ENCODE measurements at regions not wholly inside any gene's neighbourhood (a gene's known extent, or its start where the extent isn't known, plus 50 kb on each side); places are given as distances from the start of the nearest gene placed in this dataset.

DNA sequence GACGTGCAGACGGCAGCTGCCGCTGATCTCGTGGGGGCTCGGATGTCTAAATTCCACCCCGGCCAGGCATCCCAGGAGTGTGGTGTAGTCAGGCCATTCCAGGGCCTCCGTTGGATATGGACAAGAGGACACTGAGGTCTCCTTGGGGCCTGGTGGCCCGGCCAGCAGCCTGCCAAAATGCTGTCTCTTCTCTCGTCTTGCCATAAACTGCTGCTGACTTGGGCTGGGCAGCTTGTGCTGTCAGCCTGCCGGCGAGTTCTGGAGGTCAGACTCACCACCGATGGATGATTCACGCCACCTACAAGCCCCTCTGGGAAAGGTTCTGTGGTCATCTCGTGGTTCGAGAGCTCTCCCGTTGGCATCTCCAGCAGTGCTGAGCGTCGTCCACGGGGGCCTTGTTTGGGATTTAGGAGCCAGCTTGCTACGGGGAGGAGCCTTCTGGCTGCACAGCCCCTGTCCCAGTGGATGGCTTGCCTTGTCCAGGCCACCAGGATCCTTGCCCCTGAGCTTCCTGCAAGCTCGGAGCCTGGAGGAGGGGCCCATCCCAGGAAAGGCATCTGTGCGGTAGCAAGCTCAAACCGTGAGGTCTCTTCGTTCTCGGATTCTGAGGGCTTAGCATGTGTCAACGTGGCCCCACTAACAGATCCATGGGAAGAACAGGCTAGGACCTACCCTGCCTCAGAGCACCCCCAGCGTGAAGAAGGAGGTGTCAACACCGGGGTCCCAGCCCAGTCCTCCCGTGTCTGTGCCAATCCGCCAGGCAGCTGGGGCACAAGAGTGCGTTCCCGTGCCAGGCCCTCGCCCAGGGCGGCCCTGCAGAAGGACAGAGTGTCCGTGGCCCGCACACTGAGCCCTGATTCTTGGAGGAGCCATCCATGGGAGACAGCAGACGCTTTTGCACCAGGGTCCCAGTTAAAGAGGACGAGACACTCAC lies 1114.1 kb downstream of the BRD1 start:
- H3K36me3 ChIP-seq (replicated peaks; ENCODE audit: insufficient read depth, low read length) = no peaks in the 10 kb centered on the region; the same call in 1 of the 2 replicates
- no peak overlapping the region for H3K27ac ChIP-seq (ENCODE audit: low read length)
- no peak for DNase-seq
- no peaks in the 10 kb centered on the region for H3K79me2 ChIP-seq (ENCODE audit: low read length)
- H3K27me3 ChIP-seq (replicated peaks; ENCODE audit: insufficient read depth, low read length) = no peaks in the 10 kb centered on the region
- no peaks in the 10 kb centered on the region for H3F3A ChIP-seq (ENCODE audit: insufficient read depth, low read length)
- no peaks in the 10 kb centered on the region for H3K4me1 ChIP-seq (ENCODE audit: low read length)
- TF ChIP-seq CTCF (IDR thresholded peaks at IDR 0.05; ENCODE audit: low read length) = no peak
- TF ChIP-seq EZH2 (optimal IDR thresholded peaks at IDR 0.05; ENCODE audit: low read depth, low read length) = no peak
- no peak for TF ChIP-seq EZH2phosphoT487 (IDR thresholded peaks at IDR 0.05; ENCODE audit: low read length)
- H3K9me2 ChIP-seq (replicated peaks; ENCODE audit: insufficient read depth, low read length) = no peaks in the 10 kb centered on the region
- H3K9ac ChIP-seq (ENCODE audit: low read length) = no peak overlapping the region
- no peak overlapping the region for H2AFZ ChIP-seq (ENCODE audit: low read length)
- H3K4me2 ChIP-seq (ENCODE audit: low read depth, low read length) = no peak overlapping the region
- H3K4me3 ChIP-seq (ENCODE audit: low read length) = no peak overlapping the region
- no peaks in the 10 kb centered on the region for H4K20me1 ChIP-seq (ENCODE audit: insufficient read depth, low read length)
- H3K9me3 ChIP-seq (replicated peaks; ENCODE audit: insufficient read depth, low read length) = no peaks in the 10 kb centered on the region

- no peak overlapping the region for H3K4me2 ChIP-seq (ENCODE audit: low read depth, low read length)
- no peaks in the 10 kb centered on the region; the same call in 1 of the 2 replicates for H3K36me3 ChIP-seq (replicated peaks; ENCODE audit: insufficient read depth, low read length)
- no peak for DNase-seq
- no peak overlapping the region for H2AFZ ChIP-seq (ENCODE audit: low read length)
- H3K9ac ChIP-seq (ENCODE audit: low read length) = no peak overlapping the region
- no peaks in the 10 kb centered on the region for H3F3A ChIP-seq (ENCODE audit: insufficient read depth, low read length)
- H3K9me2 ChIP-seq (replicated peaks; ENCODE audit: insufficient read depth, low read length) = no peaks in the 10 kb centered on the region
- H4K20me1 ChIP-seq (ENCODE audit: insufficient read depth, low read length) = no peaks in the 10 kb centered on the region
- no peaks in the 10 kb centered on the region for H3K79me2 ChIP-seq (ENCODE audit: low read length)
- H3K9me3 ChIP-seq (replicated peaks; ENCODE audit: insufficient read depth, low read length) = no peaks in the 10 kb centered on the region
- H3K4me3 ChIP-seq (ENCODE audit: low read length) = no peak overlapping the region
- TF ChIP-seq EZH2 (optimal IDR thresholded peaks at IDR 0.05; ENCODE audit: low read depth, low read length) (no peak), CTCF (IDR thresholded peaks at IDR 0.05; ENCODE audit: low read length) (no peak), EZH2phosphoT487 (IDR thresholded peaks at IDR 0.05; ENCODE audit: low read length) (no peak)
- no peaks in the 10 kb centered on the region for H3K27me3 ChIP-seq (replicated peaks; ENCODE audit: insufficient read depth, low read length)
- no peak overlapping the region for H3K27ac ChIP-seq (ENCODE audit: low read length)
- H3K4me1 ChIP-seq (ENCODE audit: low read length) = no peaks in the 10 kb centered on the region
These were observed 1115.0 kb downstream of the BRD1 start for GRCh38 chr22:48712558-48713271.

DNA sequence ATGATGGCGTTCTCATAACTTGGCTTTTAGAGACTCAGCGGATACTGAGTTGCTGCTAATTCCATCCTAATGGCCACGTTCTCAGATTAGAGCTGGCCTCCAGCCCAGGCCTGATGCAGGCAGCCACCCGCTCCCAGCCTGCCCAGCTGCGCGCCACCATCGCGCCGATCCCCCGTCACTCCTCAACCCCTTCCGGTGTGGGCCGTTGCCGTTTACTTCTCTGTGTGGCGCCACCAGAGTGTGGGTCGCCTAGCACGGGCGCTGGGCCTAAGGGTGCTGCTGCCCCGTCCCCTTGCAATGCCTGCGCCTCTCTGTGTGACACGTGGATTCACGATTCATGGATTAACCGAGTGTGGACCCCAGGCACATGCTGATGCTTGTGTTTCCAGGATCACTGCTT lies 1116.0 kb downstream of the BRD1 start:
- no peaks in the 10 kb centered on the region for H3K27me3 ChIP-seq (replicated peaks; ENCODE audit: insufficient read depth, low read length)
- H3K4me2 ChIP-seq (ENCODE audit: low read depth, low read length) = no peak overlapping the region
- no peaks in the 10 kb centered on the region for H3K4me1 ChIP-seq (ENCODE audit: low read length)
- no peaks in the 10 kb centered on the region for H3F3A ChIP-seq (ENCODE audit: insufficient read depth, low read length)
- no peak overlapping the region for H2AFZ ChIP-seq (ENCODE audit: low read length)
- no peaks in the 10 kb centered on the region for H3K9me3 ChIP-seq (replicated peaks; ENCODE audit: insufficient read depth, low read length)
- H3K9me2 ChIP-seq (replicated peaks; ENCODE audit: insufficient read depth, low read length) = no peaks in the 10 kb centered on the region
- H3K27ac ChIP-seq (ENCODE audit: low read length) = no peak overlapping the region
- H3K4me3 ChIP-seq (ENCODE audit: low read length) = no peak overlapping the region
- no peaks in the 10 kb centered on the region for H3K79me2 ChIP-seq (ENCODE audit: low read length)
- H4K20me1 ChIP-seq (ENCODE audit: insufficient read depth, low read length) = no peaks in the 10 kb centered on the region
- no peak for TF ChIP-seq EZH2 (optimal IDR thresholded peaks at IDR 0.05; ENCODE audit: low read depth, low read length)
- no peak for TF ChIP-seq EZH2phosphoT487 (IDR thresholded peaks at IDR 0.05; ENCODE audit: low read length)
- H3K9ac ChIP-seq (ENCODE audit: low read length) = no peak overlapping the region
- no peak for DNase-seq
- no peaks in the 10 kb centered on the region; the same call in 1 of the 2 replicates for H3K36me3 ChIP-seq (replicated peaks; ENCODE audit: insufficient read depth, low read length)

Data from MM.1S (cell line).